ENCODE measurements at regions not wholly inside any gene's neighbourhood (a gene's known extent, or its start where the extent isn't known, plus 50 kb on each side); places are given as distances from the start of the nearest gene placed in this dataset.
"Not testable (repeated sequence)": the region's sequence is repeated elsewhere in the genome, so short reads cannot be mapped to it uniquely, and the experiment has no call there.

- no peaks in the 10 kb centered on the region for H3K27me3 ChIP-seq
- H3K4me1 ChIP-seq = peaks cover 5 to 10% of the 10 kb centered on the region in 2 donors
- WGBS, 2 donors = 86 to 93% methylated on average over 32 to 33 of the region's 33 CpGs
- intact Hi-C loops (cut with DNase I) = no loop called here
- DNase-seq = no peak
- TF ChIP-seq POLR2A (IDR thresholded peaks at IDR 0.05) (no peak), CTCF (IDR thresholded peaks at IDR 0.05) (no peak)
- no peak overlapping the region for H3K27ac ChIP-seq
- no peaks in the 10 kb centered on the region for H3K9me3 ChIP-seq
- no peak overlapping the region for H3K4me3 ChIP-seq (replicated peaks in 1 of 3)
- no peaks in the 10 kb centered on the region for H3K36me3 ChIP-seq
Observed at GRCh38 chr16:29254676-29255495, 151.6 kb downstream of the NPIPB11 start.

- H3K4me3 ChIP-seq (replicated peaks in 1 of 3); H3K4me1 ChIP-seq; H3K9me3 ChIP-seq; DNase-seq; H3K27me3 ChIP-seq; intact Hi-C loops (cut with DNase I); H3K27ac ChIP-seq; H3K36me3 ChIP-seq: not testable (repeated sequence)
- WGBS, 2 donors = 84 to 89% methylated on average over 33 to 35 of the region's 35 CpGs
Observed at GRCh38 chr16:29253716-29254590, 152.6 kb downstream of the NPIPB11 start.

- H3K4me3 ChIP-seq (replicated peaks in 1 of 3); DNase-seq; H3K36me3 ChIP-seq; H3K9me3 ChIP-seq; H3K27ac ChIP-seq; H3K4me1 ChIP-seq; H3K27me3 ChIP-seq; intact Hi-C loops (cut with DNase I): not testable (repeated sequence)
- 100% methylated on average over 2 of the region's 7 CpGs for WGBS, 2 donors
Observed at GRCh38 chr16:29253066-29253590, 153.4 kb downstream of the NPIPB11 start.

- H3K27ac ChIP-seq; H3K9me3 ChIP-seq; H3K4me1 ChIP-seq; H3K27me3 ChIP-seq; H3K36me3 ChIP-seq; intact Hi-C loops (cut with DNase I); DNase-seq; H3K4me3 ChIP-seq (replicated peaks in 1 of 3): not testable (repeated sequence)
- 94 to 96% methylated on average over 13 to 14 of the region's 14 CpGs for WGBS, 2 donors
Observed at GRCh38 chr16:29252311-29252710, 154.2 kb downstream of the NPIPB11 start.

- intact Hi-C loops (cut with DNase I); H3K27ac ChIP-seq; H3K9me3 ChIP-seq; H3K4me1 ChIP-seq; H3K4me3 ChIP-seq (replicated peaks in 1 of 3); DNase-seq; H3K27me3 ChIP-seq; H3K36me3 ChIP-seq: not testable (repeated sequence)
- WGBS, 2 donors = 72 to 80% methylated on average over 10 to 18 of the region's 21 CpGs
Observed at GRCh38 chr16:29251571-29252011, 154.9 kb downstream of the NPIPB11 start.

- H3K4me1 ChIP-seq; H3K27me3 ChIP-seq; H3K27ac ChIP-seq; H3K36me3 ChIP-seq; H3K9me3 ChIP-seq; DNase-seq; intact Hi-C loops (cut with DNase I); H3K4me3 ChIP-seq (replicated peaks in 1 of 3): not testable (repeated sequence)
- WGBS, 2 donors = 78 to 79% methylated on average over 15 to 16 of the region's 19 CpGs
Observed at GRCh38 chr16:29250923-29251434, 155.5 kb downstream of the NPIPB11 start.

GRCh38 chr16:29250469-29250868 lies 156.0 kb downstream of the NPIPB11 start:
- H3K4me1 ChIP-seq; H3K36me3 ChIP-seq; intact Hi-C loops (cut with DNase I); H3K27ac ChIP-seq; DNase-seq; H3K4me3 ChIP-seq (replicated peaks in 1 of 3); H3K27me3 ChIP-seq; H3K9me3 ChIP-seq: not testable (repeated sequence)
- WGBS, 2 donors = 85 to 89% methylated on average over 3 of the region's 3 CpGs

GRCh38 chr16:29248940-29249318 lies 157.6 kb downstream of the NPIPB11 start:
- WGBS, 2 donors = 75 to 77% methylated on average over 8 of the region's 8 CpGs
- H3K27me3 ChIP-seq; intact Hi-C loops (cut with DNase I); H3K9me3 ChIP-seq; H3K4me3 ChIP-seq (replicated peaks in 1 of 3); H3K27ac ChIP-seq; H3K36me3 ChIP-seq; DNase-seq; H3K4me1 ChIP-seq: not testable (repeated sequence)

- H3K27me3 ChIP-seq; H3K27ac ChIP-seq; H3K4me3 ChIP-seq (replicated peaks in 1 of 3); H3K9me3 ChIP-seq; H3K36me3 ChIP-seq; intact Hi-C loops (cut with DNase I); DNase-seq; H3K4me1 ChIP-seq: not testable (repeated sequence)
- 50 to 61% methylated on average over 9 to 12 of the region's 18 CpGs for WGBS, 2 donors
Observed at GRCh38 chr16:29248306-29248939, 158.1 kb downstream of the NPIPB11 start.

GRCh38 chr16:29246091-29246490 lies 160.4 kb downstream of the NPIPB11 start:
- intact Hi-C loops (cut with DNase I); H3K36me3 ChIP-seq; H3K27ac ChIP-seq; H3K9me3 ChIP-seq; H3K27me3 ChIP-seq; H3K4me3 ChIP-seq (replicated peaks in 1 of 3); DNase-seq; H3K4me1 ChIP-seq: not testable (repeated sequence)
- 75 to 86% methylated on average over 5 of the region's 5 CpGs for WGBS, 2 donors

All from thyroid gland (tissue), 4 donors.